Left lung (tissue), 4 donors: ENCODE measurements at regions not wholly inside any gene's neighbourhood (a gene's known extent, or its start where the extent isn't known, plus 50 kb on each side); places are given as distances from the start of the nearest gene placed in this dataset.

Experiments
- ATAC-seq: fragments of 200-7000 bp; cut with Tn5 transposase; one replicate; pipeline ENCODE4 v1.9.1; 2020; ENCODE audit warnings: moderate library complexity
- DNase-seq, 4 donors: peaks; one replicate each; pipeline ENCODE4 v3.0.0-alpha.2; 2013 to 2020
- H3K27ac ChIP-seq, 2 donors: fragments of 200-600 bp; sonication (generic) in 1 of 2; one replicate each; pipeline versions ENCODE4 v1.5.0 to v1.8.0; 2020 to 2021
- H3K27me3 ChIP-seq, 2 donors: fragments of 200-600 bp; sonication (generic) in 1 of 2; one replicate each; pipeline versions ENCODE4 v1.5.0 to v1.8.0; 2020 to 2021
- H3K36me3 ChIP-seq, 2 donors: fragments of 200-600 bp; sonication (generic) in 1 of 2; one replicate each; pipeline versions ENCODE4 v1.5.0 to v1.8.0; 2020 to 2021
- H3K4me1 ChIP-seq, 2 donors: fragments of 200-600 bp; one replicate each; pipeline ENCODE4 v1.8.0; 2021
- H3K4me3 ChIP-seq, 2 donors: fragments of 200-600 bp; sonication (generic) in 1 of 2; one replicate each; pipeline versions ENCODE4 v1.5.0 to v1.8.0; 2020 to 2021; ENCODE audit warnings: mild to moderate bottlenecking in 1 of 2
- H3K9me3 ChIP-seq, 2 donors: fragments of 200-600 bp; sonication (generic) in 1 of 2; one replicate each; pipeline versions ENCODE4 v1.5.0 to v1.8.0; 2020 to 2021
- CTCF ChIP-seq, 2 donors: fragments of 200-600 bp; sonication (generic) in 1 of 2; IDR thresholded peaks; one replicate each; pipeline versions ENCODE4 v1.5.0 to v1.8.0; 2021; ENCODE audit warnings: antibody characterized with exemption in 2 of 2
- intact Hi-C, 2 donors: fragments of 100-400 bp; cut with DNase I; formaldehyde crosslinking; loops; one replicate each; pipeline versions ENCODE4 v1.11.2 to v1.14.2; 2022
- donor health status: DM: no; HTN: yes; CAD: no.
- donor health status: DM: no; HTN: no; CAD: no.

- Histone ChIP-seq H3K4me1 (no peaks in the 10 kb centered on the region), H3K36me3 (no peaks in the 10 kb centered on the region), H3K27me3 (peaks cover 6 to 35% of the 10 kb centered on the region in 2 donors), H3K27ac (no peak overlapping the region), H3K4me3 (no peak overlapping the region), H3K9me3 (no peaks in the 10 kb centered on the region)
- ATAC-seq (no peak), DNase-seq (no peak)
- intact Hi-C loops = no loop called here
- no peak for TF ChIP-seq CTCF (IDR thresholded peaks at IDR 0.05)
Observed at GRCh38 chr7:26538689-26539088, 247.0 kb downstream of the SNX10 start.

- ATAC-seq = no peak
- no peak for TF ChIP-seq CTCF (IDR thresholded peaks at IDR 0.05)
- intact Hi-C loops = no loop called here
Observed at GRCh38 chr7:26543340-26543739, 251.7 kb downstream of the SNX10 start.

GRCh38 chr7:26543951-26544350 is 252.3 kb downstream of the SNX10 start:
- H3K27ac ChIP-seq = no peak overlapping the region
- no peaks in the 10 kb centered on the region for H3K4me1 ChIP-seq
- no peak overlapping the region for H3K4me3 ChIP-seq
- intact Hi-C loops = no loop called here
- peaks cover 0 to 9% of the 10 kb centered on the region in 2 donors for H3K27me3 ChIP-seq
- ATAC-seq (no peak), DNase-seq (peak in 2 of 4 donors; percentile 34 to 41)
- TF ChIP-seq CTCF (IDR thresholded peaks at IDR 0.05) = no peak
- no peaks in the 10 kb centered on the region for H3K36me3 ChIP-seq
- peaks cover 0 to 6% of the 10 kb centered on the region in 2 donors for H3K9me3 ChIP-seq

More at GRCh38 chr7:26543340-26543739, 251.7 kb downstream of the SNX10 start:
- no peak overlapping the region for H3K4me3 ChIP-seq
- H3K27ac ChIP-seq = no peak overlapping the region
- H3K4me1 ChIP-seq = no peaks in the 10 kb centered on the region
- DNase-seq = peak in 2 of 4 donors; percentile 47 to 71
- peaks cover 0 to 6% of the 10 kb centered on the region in 2 donors for H3K9me3 ChIP-seq
- peaks cover 5 to 16% of the 10 kb centered on the region in 2 donors for H3K27me3 ChIP-seq
- H3K36me3 ChIP-seq = no peaks in the 10 kb centered on the region

- DNase-seq = no peak
- H3K27ac ChIP-seq = no peak overlapping the region
- intact Hi-C loops = no loop called here
- peaks cover 0 to 9% of the 10 kb centered on the region in 2 donors for H3K4me1 ChIP-seq
- no peak for ATAC-seq
- TF ChIP-seq CTCF (IDR thresholded peaks at IDR 0.05) = no peak
- peaks cover 0 to 6% of the 10 kb centered on the region in 2 donors for H3K9me3 ChIP-seq
- H3K4me3 ChIP-seq = no peak overlapping the region
- no peaks in the 10 kb centered on the region for H3K36me3 ChIP-seq
- H3K27me3 ChIP-seq = no peaks in the 10 kb centered on the region
Observed at GRCh38 chr7:26546508-26547053, 254.9 kb downstream of the SNX10 start.

- H3K36me3 ChIP-seq = no peaks in the 10 kb centered on the region
- H3K4me3 ChIP-seq = no peak overlapping the region
- DNase-seq = no peak
- intact Hi-C loops = no loop called here
- H3K27ac ChIP-seq = no peak overlapping the region
- no peak for ATAC-seq
- H3K4me1 ChIP-seq = peaks cover 0 to 9% of the 10 kb centered on the region in 2 donors
- no peaks in the 10 kb centered on the region for H3K27me3 ChIP-seq
- peaks cover 0 to 6% of the 10 kb centered on the region in 2 donors for H3K9me3 ChIP-seq
- TF ChIP-seq CTCF (IDR thresholded peaks at IDR 0.05) = no peak
Observed at GRCh38 chr7:26547156-26547555, 255.5 kb downstream of the SNX10 start.
